ENCODE measurements at regions not wholly inside any gene's neighbourhood (a gene's known extent, or its start where the extent isn't known, plus 50 kb on each side); places are given as distances from the start of the nearest gene placed in this dataset.

DNA sequence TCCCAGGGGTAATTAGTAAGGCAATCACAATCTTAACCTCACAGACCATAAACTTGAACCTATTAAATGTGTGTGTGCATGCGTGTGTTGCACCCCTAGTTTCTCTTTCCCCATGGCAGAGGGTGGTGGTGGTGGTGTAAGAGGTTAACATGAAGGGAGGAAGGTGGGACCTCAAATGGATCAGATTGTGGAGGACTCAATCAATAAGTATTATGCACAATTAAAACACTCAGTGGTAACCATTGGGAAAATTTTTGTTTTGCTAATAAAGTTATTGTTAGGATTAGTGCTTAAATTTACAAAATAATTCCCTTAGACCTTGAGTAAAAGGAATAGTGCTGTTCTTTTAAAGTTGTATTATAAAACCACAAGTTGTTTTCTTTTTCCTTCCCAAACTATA is 283.0 kb downstream of the OLFM3 start:
- Histone ChIP-seq H3K9me3 (no peaks in the 10 kb centered on the region), H3K36me3 (no peaks in the 10 kb centered on the region), H3K4me1 (no peaks in the 10 kb centered on the region), H3K4me3 (no peak overlapping the region), H3K27ac (no peak overlapping the region), H3K27me3 (no peaks in the 10 kb centered on the region)
- ATAC-seq = no peak
- 67 to 100% methylated on average over 1 of the region's 1 CpG for WGBS, 2 donors (ENCODE audit: low coverage in 1 of 2)
- no peak for TF ChIP-seq POLR2AphosphoS5 (IDR thresholded peaks at IDR 0.05)
- TF ChIP-seq, protein P1, sequence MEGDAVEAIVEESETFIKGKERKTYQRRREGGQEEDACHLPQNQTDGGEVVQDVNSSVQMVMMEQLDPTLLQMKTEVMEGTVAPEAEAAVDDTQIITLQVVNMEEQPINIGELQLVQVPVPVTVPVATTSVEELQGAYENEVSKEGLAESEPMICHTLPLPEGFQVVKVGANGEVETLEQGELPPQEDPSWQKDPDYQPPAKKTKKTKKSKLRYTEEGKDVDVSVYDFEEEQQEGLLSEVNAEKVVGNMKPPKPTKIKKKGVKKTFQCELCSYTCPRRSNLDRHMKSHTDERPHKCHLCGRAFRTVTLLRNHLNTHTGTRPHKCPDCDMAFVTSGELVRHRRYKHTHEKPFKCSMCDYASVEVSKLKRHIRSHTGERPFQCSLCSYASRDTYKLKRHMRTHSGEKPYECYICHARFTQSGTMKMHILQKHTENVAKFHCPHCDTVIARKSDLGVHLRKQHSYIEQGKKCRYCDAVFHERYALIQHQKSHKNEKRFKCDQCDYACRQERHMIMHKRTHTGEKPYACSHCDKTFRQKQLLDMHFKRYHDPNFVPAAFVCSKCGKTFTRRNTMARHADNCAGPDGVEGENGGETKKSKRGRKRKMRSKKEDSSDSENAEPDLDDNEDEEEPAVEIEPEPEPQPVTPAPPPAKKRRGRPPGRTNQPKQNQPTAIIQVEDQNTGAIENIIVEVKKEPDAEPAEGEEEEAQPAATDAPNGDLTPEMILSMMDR (IDR thresholded peaks at IDR 0.05) = no peak
- TF ChIP-seq POLR2A (IDR thresholded peaks at IDR 0.05) = no peak
- TF ChIP-seq EP300 (IDR thresholded peaks at IDR 0.05) = no peak

DNA sequence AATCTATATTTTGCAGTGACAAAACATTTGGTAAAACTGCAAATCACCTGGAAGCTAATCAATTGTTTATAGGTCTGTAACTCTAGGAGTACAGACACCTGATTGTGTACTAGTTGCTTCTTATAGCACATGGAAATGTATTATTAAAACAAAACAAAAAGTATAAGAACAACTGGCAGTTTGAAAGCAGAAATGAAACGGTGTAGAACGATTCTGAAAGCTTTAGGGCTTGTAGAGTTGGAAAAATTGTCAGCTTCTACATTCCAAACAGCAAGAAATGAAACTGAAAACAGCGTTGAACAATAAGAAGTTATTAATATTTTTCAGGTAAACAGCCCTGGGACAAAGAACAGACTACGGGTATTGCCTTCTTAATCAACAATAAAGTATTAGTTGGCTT is 273.3 kb downstream of the OLFM3 start:
- H3K4me3 ChIP-seq = no peak overlapping the region
- 71 to 79% methylated on average over 4 of the region's 4 CpGs for WGBS, 2 donors (ENCODE audit: low coverage in 1 of 2)
- no peaks in the 10 kb centered on the region for H3K27me3 ChIP-seq
- H3K9me3 ChIP-seq = no peaks in the 10 kb centered on the region
- TF ChIP-seq, protein P1 (IDR thresholded peaks at IDR 0.05) = no peak
- TF ChIP-seq POLR2A (IDR thresholded peaks at IDR 0.05) (no peak), EP300 (IDR thresholded peaks at IDR 0.05) (no peak)
- no peak overlapping the region for H3K27ac ChIP-seq
- no peaks in the 10 kb centered on the region for H3K36me3 ChIP-seq
- ATAC-seq = no peak
- H3K4me1 ChIP-seq = no peaks in the 10 kb centered on the region

DNA sequence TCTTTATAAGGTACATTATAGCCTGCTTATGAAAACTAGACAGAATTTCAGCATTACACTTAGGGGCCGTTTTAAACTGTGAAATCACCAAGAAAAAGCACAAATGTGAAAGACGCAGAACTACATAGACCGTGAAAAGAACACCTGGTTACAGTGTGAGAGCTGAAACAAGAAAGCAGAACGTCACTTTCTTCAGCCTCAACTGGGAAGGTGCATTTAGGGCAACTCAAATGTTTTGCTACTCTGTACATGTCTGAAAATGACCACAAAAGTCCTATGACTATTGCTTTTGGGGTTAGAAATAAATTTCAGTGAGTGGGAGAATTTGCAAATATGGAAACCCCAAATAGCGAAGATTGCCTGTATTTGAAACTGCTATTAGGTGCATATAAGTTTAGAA is 268.7 kb downstream of the OLFM3 start:
- no peaks in the 10 kb centered on the region for H3K4me1 ChIP-seq
- no peaks in the 10 kb centered on the region for H3K36me3 ChIP-seq
- WGBS, 2 donors (ENCODE audit: low coverage in 1 of 2) = 70 to 86% methylated on average over 4 to 5 of the region's 5 CpGs
- no peaks in the 10 kb centered on the region for H3K9me3 ChIP-seq
- ATAC-seq = no peak
- H3K27me3 ChIP-seq = no peaks in the 10 kb centered on the region
- TF ChIP-seq, protein P1 (IDR thresholded peaks at IDR 0.05) = no peak
- TF ChIP-seq POLR2AphosphoS5 (IDR thresholded peaks at IDR 0.05) (no peak), POLR2A (IDR thresholded peaks at IDR 0.05) (no peak), EP300 (IDR thresholded peaks at IDR 0.05) (no peak)
- H3K27ac ChIP-seq = no peak overlapping the region
- H3K4me3 ChIP-seq = no peak overlapping the region

DNA sequence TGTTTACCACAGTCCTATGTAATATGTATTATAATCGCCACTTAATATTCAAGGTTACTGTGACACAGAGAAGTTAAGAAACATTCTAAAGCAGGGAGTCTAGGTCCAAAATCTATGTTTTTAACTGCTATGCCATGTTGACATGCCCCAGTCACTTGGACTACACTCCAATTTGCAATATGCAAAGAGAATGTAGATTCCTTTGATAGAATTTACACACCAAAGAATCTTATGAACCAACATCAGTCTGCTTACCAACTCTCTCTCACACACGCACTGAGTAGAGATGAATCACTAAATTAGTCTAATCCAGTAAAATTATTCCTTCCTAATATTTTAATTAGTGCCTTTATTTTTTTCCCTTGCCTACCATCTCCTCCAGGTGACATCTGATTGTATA is 266.2 kb downstream of the OLFM3 start:
- H3K27ac ChIP-seq = no peak overlapping the region
- ATAC-seq = no peak
- WGBS, 2 donors (ENCODE audit: low coverage in 1 of 2) = 83 to 88% methylated on average over 2 of the region's 2 CpGs
- H3K9me3 ChIP-seq = no peaks in the 10 kb centered on the region
- H3K36me3 ChIP-seq = no peaks in the 10 kb centered on the region
- no peaks in the 10 kb centered on the region for H3K4me1 ChIP-seq
- no peaks in the 10 kb centered on the region for H3K27me3 ChIP-seq
- H3K4me3 ChIP-seq = no peak overlapping the region
- TF ChIP-seq POLR2A (IDR thresholded peaks at IDR 0.05) (no peak), EP300 (IDR thresholded peaks at IDR 0.05) (no peak)

DNA sequence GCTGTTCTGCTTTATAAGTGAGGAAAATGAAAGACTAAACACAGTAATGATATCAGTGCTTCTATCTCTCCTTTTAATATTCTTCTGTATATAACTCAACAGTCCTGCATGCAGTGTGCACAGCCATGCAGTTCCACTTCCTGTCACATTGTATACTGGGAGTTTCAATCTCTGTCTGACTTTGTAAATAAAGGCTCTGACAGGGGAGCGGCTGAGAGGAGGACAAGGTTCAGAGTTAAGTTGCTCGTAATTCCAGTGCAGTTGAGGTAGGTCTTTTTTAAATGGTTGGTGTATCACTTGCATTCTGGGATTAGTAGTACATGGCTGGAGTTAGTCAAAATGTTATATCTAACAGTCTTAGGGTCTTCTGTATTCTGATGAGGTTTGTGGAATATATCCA is 264.5 kb downstream of the OLFM3 start:
- Histone ChIP-seq H3K27me3 (no peaks in the 10 kb centered on the region), H3K4me1 (no peaks in the 10 kb centered on the region), H3K27ac (no peak overlapping the region), H3K9me3 (no peaks in the 10 kb centered on the region), H3K36me3 (no peaks in the 10 kb centered on the region), H3K4me3 (no peak overlapping the region)
- 87 to 89% methylated on average over 2 of the region's 2 CpGs for WGBS, 2 donors (ENCODE audit: low coverage in 1 of 2)
- TF ChIP-seq POLR2A (IDR thresholded peaks at IDR 0.05) (no peak), EP300 (IDR thresholded peaks at IDR 0.05) (no peak), POLR2AphosphoS5 (IDR thresholded peaks at IDR 0.05) (no peak)
- TF ChIP-seq, protein P1 (IDR thresholded peaks at IDR 0.05) = no peak
- no peak for ATAC-seq

DNA sequence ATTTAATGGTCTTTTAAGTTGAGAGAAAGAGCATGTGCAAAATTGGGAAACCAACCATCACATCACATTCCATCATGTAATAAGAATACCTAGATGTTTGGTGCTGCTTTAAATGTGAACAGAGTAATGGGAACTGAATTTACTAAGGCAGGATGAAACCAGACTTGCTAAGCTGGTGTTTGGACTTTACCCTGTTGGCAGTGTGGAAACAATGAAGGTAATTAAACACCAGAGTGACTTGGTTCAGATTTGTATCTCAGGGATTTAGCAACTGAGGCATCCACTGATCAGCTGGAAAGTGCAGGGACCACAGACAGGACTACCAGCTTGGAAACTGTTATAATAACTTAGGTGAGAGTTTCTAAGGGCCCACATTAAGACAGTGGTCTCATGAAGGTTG is 263.4 kb downstream of the OLFM3 start:
- Histone ChIP-seq H3K27ac (no peak overlapping the region), H3K36me3 (no peaks in the 10 kb centered on the region), H3K27me3 (no peaks in the 10 kb centered on the region), H3K4me1 (no peaks in the 10 kb centered on the region), H3K4me3 (no peak overlapping the region), H3K9me3 (no peaks in the 10 kb centered on the region)
- ATAC-seq = no peak
- TF ChIP-seq POLR2AphosphoS5 (IDR thresholded peaks at IDR 0.05) (no peak), POLR2A (IDR thresholded peaks at IDR 0.05) (no peak)
- TF ChIP-seq, protein P1 (IDR thresholded peaks at IDR 0.05) = no peak

Measured in gastroesophageal sphincter (tissue), 4 donors.